Prostate gland (tissue), 2 donors: ENCODE measurements at regions not wholly inside any gene's neighbourhood (a gene's known extent, or its start where the extent isn't known, plus 50 kb on each side); places are given as distances from the start of the nearest gene placed in this dataset.
"Not testable (repeated sequence)": the region's sequence is repeated elsewhere in the genome, so short reads cannot be mapped to it uniquely, and the experiment has no call there.

Experiments used
- DNase-seq: peaks from one replicate; pipeline ENCODE4 v3.0.0-alpha.2; 2019; ENCODE audit warnings: low spot score
- H3K27ac ChIP-seq, 2 donors: fragments of 200-600 bp; sonication (generic); 2 replicates each; pipeline ENCODE4 v1.5.1; 2017 to 2019
- H3K27me3 ChIP-seq: fragments of 200-600 bp; sonication (generic); replicated peaks from 2 replicates; pipeline ENCODE4 v1.5.1; 2019; ENCODE audit not compliant: insufficient read depth
- H3K36me3 ChIP-seq, 2 donors: fragments of 200-600 bp; sonication (generic); 1 replicate in 1 of 2; 2 replicates in 1 of 2; pipeline versions ENCODE4 v1.5.1 to v1.8.1; 2017 to 2019
- H3K4me1 ChIP-seq: fragments of 200-600 bp; sonication (generic); replicated peaks from 2 replicates; pipeline ENCODE4 v1.5.1; 2019
- H3K4me3 ChIP-seq, 2 donors: fragments of 200-600 bp; sonication (generic); 2 replicates each; pipeline ENCODE4 v1.5.1; 2017 to 2019
- H3K9me3 ChIP-seq: fragments of 200-600 bp; sonication (generic); 2 replicates; pipeline ENCODE4 v1.5.1; 2017
- CTCF ChIP-seq, 4 experiments: fragments of 200-600 bp in 2 of 4; fragments of 450-650 bp in 2 of 4; sonication (generic) in 2 of 4; IDR thresholded peaks; 1 replicate in 3 of 4; 2 replicates in 1 of 4; pipeline ENCODE4 v1.5.1; 2016 to 2019; ENCODE audit warnings: antibody characterized with exemption in 4 of 4, mild to moderate bottlenecking in 2 of 4, moderate library complexity in 2 of 4
- POLR2A ChIP-seq: fragments of 450-650 bp; IDR thresholded peaks from one replicate; pipeline ENCODE4 v1.6.1; 2016; ENCODE audit warnings: antibody characterized with exemption, mild to moderate bottlenecking
- POLR2AphosphoS5 ChIP-seq: sonication (generic); formaldehyde crosslinking; IDR thresholded peaks from one replicate; pipeline ENCODE4 v1.6.1; 2017; ENCODE audit warnings: antibody characterized with exemption
- WGBS: methylation state at CpG from one replicate; pipeline ENCODE4 v1.1.5; 2018; 5-methylcytosine and 5-hydroxymethylcytosine counted together
- intact Hi-C: fragments of 100-400 bp; cut with DNase I; formaldehyde crosslinking; loops from one replicate; pipeline ENCODE4 v1.14.2; 2022

GRCh38 chr5:39912906-39913305 lies 488.1 kb upstream of the DAB2 start:
- Histone ChIP-seq H3K4me3 (no peak overlapping the region), H3K36me3 (no peaks in the 10 kb centered on the region), H3K27me3 (no peaks in the 10 kb centered on the region), H3K27ac (no peak overlapping the region), H3K4me1 (no peaks in the 10 kb centered on the region), H3K9me3 (no peaks in the 10 kb centered on the region)
- intact Hi-C loops = no loop called here
- no peak for TF ChIP-seq CTCF (IDR thresholded peaks at IDR 0.05)
- TF ChIP-seq POLR2AphosphoS5 = no peak
- no peak for TF ChIP-seq POLR2A
- DNase-seq = no peak

- H3K27me3 ChIP-seq, intact Hi-C loops, H3K27ac ChIP-seq, H3K9me3 ChIP-seq, DNase-seq, H3K4me3 ChIP-seq, H3K36me3 ChIP-seq, H3K4me1 ChIP-seq: not testable (repeated sequence)
- 94% methylated on average over 19 of the region's 19 CpGs for WGBS
Measured at GRCh38 chr5:39907267-39907951, 482.6 kb upstream of the DAB2 start.

DNA sequence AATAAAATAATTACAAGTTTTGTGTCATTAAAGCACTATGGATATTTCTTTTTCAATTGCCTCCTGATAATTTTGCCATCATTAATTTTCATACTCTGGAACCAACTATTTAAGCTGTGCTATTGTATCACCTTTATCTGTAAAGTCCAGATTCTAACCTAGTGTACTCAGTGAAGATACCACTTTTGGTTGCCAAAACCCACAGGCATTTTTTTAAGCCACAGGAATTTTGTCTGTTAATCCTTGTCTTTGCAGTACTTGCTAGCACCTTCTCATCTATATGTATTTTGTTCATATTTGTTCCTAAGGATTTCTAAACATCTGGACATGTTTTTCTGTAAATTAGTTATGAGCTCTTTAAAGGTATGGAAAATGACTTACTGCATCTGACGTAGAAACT lies 481.4 kb upstream of the DAB2 start:
- Histone ChIP-seq H3K9me3 (no peaks in the 10 kb centered on the region), H3K4me3 (no peak overlapping the region), H3K4me1 (no peaks in the 10 kb centered on the region), H3K27me3 (no peaks in the 10 kb centered on the region), H3K27ac (no peak overlapping the region), H3K36me3 (no peaks in the 10 kb centered on the region)
- intact Hi-C loops = no loop called here
- no peak for DNase-seq
- WGBS = 86% methylated on average over 1 of the region's 1 CpG
- no peak for TF ChIP-seq POLR2A
- TF ChIP-seq POLR2AphosphoS5 = no peak
- no peak for TF ChIP-seq CTCF (IDR thresholded peaks at IDR 0.05)

GRCh38 chr5:39905356-39905755 lies 480.6 kb upstream of the DAB2 start:
- Histone ChIP-seq H3K27me3 (no peaks in the 10 kb centered on the region), H3K27ac (no peak overlapping the region), H3K36me3 (no peaks in the 10 kb centered on the region), H3K4me3 (no peak overlapping the region), H3K4me1 (no peaks in the 10 kb centered on the region), H3K9me3 (no peaks in the 10 kb centered on the region)
- TF ChIP-seq POLR2A (no peak), CTCF (IDR thresholded peaks at IDR 0.05) (no peak), POLR2AphosphoS5 (peak; percentile 59)
- no peak for DNase-seq
- intact Hi-C loops = no loop called here
- WGBS = 17% methylated on average over 4 of the region's 4 CpGs

GRCh38 chr5:39902626-39903025 lies 477.8 kb upstream of the DAB2 start:
- TF ChIP-seq POLR2A (no peak), POLR2AphosphoS5 (no peak), CTCF (IDR thresholded peaks at IDR 0.05) (no peak)
- no peak for DNase-seq
- intact Hi-C loops = no loop called here
- Histone ChIP-seq H3K4me3 (no peak overlapping the region), H3K4me1 (no peaks in the 10 kb centered on the region), H3K27ac (no peak overlapping the region), H3K9me3 (no peaks in the 10 kb centered on the region), H3K27me3 (no peaks in the 10 kb centered on the region), H3K36me3 (no peaks in the 10 kb centered on the region)
- WGBS = 92% methylated on average over 2 of the region's 2 CpGs
